UCSD-AML1 (cell line): ENCODE measurements at regions not wholly inside any gene's neighbourhood (a gene's known extent, or its start where the extent isn't known, plus 50 kb on each side); places are given as distances from the start of the nearest gene placed in this dataset.
"Not testable (repeated sequence)": the region's sequence is repeated elsewhere in the genome, so short reads cannot be mapped to it uniquely, and the experiment has no call there.

Experiments used
- DNase-seq: peaks from one replicate; lab custom pipeline; 2025; ENCODE audit not compliant: unreplicated experiment; lab: John Stamatoyannopoulos, UW

- no peak for DNase-seq
These were observed 305.7 kb upstream of the ATP11B start for GRCh38 chr3:182487611-182488010.

GRCh38 chr3:182490596-182491491 lies 302.5 kb upstream of the ATP11B start:
- no peak for DNase-seq

DNA sequence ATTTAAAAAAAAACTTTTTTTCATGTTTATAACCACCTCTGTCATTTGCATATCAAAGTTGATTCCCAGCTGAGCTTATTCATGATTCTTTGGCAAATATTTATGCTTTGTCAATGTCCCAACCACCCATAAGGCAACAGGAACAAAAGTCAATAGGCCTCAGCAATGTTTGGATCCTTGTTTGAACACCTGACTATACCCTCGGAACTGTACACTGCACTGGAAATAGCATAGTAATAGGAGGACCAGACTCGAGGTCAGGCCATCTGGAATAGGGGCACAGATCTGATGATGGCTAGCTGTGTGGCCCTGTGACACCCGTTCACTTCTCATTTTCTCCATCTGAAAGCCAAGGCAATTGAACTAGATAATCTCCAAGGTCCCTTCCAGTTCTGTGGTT lies 301.7 kb upstream of the ATP11B start:
- no peak for DNase-seq

DNA sequence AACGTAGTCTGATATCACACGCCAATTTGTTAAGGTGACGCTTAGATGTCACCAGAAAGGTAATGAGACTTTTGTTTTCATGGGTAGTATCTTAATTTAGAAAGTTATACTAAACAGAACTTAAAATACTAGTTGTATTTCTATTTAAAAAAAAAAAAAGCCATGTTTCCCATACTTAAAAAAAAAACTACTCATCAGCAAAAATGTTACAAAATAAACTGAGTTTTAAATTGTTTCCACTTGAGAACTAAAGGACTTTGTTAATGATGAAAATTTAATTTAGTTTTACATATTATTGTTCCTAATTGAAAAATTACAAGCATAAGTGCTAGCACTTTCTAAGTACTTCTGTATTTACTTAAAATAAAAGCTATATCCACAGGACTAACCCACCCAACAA lies 300.8 kb upstream of the ATP11B start:
- no peak for DNase-seq

GRCh38 chr3:182500289-182500688 lies 293.0 kb upstream of the ATP11B start:
- DNase-seq, result no peak

DNA sequence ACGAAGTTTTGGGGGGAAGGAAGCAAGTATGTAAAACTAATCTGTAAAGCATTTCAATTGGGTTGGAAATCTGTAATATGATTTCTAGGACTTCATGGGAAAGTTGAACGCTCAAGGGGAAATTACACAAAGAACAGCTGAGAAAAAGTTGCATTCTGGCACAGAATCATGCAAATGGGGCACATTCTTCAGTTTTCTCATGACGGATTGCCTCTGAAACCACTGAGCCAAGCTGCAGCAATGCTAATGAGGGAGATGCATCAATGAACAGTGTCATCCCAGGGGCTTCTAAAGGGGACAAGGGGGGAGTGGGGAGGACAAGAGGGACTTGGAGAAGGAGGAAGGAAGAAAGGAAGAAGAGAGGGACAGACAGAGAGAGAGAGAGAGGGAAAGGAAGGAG lies 291.4 kb upstream of the ATP11B start:
- no peak for DNase-seq

DNA sequence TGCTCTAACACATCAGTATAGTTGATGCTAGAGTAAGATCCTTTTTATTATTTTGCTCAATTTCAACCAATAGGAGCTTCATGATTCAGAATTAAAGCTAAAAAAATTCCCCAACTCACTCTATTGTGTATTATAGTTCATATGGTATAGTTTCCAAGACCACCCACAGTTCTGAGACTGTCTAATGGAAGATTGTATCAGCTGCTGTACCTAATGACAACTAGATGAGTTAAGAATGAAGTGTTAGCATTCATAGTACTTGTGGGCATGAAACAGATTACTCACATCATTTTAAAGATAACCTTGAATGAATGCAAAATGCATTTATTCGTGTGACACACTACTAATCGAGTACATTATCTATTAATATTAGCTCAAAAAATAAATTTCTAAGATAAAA lies 289.9 kb upstream of the ATP11B start:
- no peak for DNase-seq

DNA sequence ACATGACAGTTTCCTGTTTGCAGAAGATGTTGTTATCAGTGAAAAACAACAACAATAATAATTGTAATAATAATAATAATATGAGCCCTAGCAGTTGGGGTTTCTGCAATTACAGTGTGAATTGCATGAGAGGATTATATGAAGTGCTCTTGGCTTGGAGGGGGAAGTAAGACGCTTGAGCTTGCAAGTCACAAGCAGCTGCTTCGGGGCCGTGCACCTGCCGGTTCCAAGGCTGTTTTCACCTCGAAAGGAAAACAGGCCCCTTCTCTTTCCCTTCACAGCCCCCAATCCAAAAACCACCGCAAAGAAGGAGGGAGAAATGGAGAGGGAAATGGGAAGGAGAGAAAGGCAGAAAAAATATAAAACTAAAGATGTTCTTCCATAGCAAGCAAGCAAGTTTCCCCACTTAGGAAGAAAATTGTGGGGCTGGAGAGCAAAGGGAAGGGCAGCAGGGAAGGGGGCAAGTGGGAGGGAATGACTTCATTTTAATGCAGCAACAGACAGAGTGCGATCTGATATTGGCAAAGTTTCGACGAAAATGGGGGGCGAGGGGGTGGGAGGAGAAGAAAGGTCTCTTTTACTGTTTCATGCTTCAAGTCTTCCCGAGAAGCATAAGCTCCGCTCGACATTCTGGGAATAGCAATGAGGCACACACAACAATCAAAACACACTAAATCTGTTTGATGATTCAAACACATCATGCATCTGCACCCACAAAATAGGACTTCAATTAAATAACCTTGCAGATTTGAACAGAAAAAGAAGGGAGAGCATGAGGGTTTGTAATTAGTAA lies 284.2 kb upstream of the ATP11B start:
- DNase-seq, result no peak

- no peak for DNase-seq
These were observed 283.4 kb upstream of the ATP11B start for GRCh38 chr3:182509844-182510460.

GRCh38 chr3:182514236-182514964 lies 278.9 kb upstream of the ATP11B start:
- no peak for DNase-seq

GRCh38 chr3:182516597-182517336 lies 276.5 kb upstream of the ATP11B start:
- DNase-seq, result no peak

DNA sequence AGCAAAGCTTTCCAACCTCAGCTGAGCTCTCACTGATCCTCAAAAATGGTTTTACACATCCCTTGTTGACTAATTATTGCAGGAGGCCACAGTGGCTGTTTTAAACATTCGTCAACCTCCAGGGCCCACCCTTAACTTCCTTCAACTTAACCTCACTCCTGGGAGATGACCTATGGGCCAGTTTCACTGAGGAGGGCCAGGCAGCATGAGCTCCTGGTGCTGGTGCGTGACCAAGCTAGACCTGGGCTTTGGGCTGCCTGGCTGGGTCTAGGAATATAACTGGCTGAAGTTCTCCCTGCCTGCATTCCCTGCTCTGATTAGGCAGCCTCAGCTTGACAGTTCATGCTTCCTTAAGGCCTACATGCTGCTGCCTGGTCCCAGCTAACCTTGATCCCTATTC lies 273.7 kb upstream of the ATP11B start:
- DNase-seq, result no peak

DNA sequence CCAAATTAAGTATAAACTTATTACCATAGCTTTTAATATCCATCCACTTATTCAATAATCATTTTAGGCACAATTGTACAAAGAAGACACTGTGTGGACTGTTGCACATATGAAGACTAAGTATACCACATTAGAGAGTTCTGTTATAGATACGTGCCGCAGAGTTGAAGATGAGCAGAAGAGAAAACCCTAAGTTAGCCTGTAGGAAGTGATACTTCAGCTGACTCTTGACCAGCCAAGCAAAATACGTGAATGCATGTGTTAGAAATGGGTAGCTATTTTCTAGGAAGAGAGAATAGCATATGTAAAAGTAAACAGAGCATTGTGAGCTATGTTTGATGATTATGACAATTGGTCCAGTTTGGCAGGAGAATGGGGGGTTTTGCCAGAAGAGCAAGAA lies 272.0 kb upstream of the ATP11B start:
- no peak for DNase-seq

- not testable (repeated sequence) for DNase-seq
These were observed 269.9 kb upstream of the ATP11B start for GRCh38 chr3:182523424-182523823.

DNA sequence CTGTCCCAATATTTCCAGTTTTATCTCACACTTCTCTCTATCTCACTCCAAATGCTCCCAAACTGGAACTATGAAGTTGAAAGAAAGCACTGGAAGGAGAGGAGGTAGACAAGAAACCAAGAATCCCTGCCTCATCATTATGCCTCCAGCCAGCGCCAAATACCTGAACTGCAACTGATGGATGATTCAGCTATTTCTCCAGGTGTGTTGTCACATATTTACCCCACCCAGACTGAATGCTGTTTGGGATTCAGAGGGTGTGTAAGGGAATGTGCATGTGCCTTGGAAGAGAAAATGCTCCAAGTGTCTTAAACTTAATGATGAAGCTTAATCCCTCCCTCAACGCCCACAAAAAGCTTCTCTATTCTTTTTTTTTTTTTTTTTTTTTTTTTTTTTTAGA lies 269.5 kb upstream of the ATP11B start:
- no peak for DNase-seq

GRCh38 chr3:182524711-182525401 lies 268.4 kb upstream of the ATP11B start:
- no peak for DNase-seq

DNA sequence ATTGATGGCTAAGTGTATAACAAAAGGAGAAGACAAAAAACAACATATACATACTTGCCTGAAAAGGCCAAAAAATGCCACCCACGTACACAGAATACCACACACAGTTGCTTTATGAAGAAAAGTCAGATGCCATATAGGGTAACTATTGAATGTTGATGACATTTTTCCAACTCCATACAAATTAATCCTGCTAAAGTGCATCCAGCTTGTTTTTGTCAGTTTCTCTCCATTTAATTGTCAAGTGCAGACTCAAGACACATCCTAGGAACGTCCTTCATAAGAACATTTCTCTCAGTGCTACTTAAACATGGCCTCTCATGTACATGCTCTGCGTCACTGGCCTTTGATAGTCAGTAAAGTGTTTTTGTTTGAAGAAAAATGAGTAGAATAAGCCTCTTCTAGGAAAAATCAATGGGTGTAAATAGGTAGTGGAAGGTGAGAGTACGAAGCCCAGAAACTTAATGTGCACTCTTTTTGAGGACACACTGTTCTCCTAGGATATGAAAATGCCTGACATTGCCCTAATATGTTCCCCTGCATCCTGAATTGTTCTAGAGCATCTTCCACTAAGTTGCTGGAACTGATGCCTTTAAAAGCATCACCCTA lies 267.4 kb upstream of the ATP11B start:
- no peak for DNase-seq

DNA sequence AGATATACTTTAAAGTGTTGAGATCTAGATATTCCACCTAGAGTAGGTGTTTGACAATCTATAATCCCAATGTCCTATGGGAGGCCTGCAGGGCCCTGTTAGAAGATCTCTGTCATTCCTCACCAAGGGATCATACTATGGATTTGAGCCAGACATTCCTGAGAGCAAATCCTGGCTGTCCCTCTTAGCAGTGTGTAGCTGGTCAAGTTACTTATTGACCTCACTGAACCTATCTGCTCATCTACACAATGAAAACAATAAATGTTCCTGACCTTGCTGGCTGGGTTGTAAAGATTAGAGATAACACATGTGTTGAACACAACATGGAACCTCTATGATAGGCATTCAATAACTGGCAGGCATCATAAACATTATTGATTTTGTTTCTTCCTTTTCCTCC lies 265.6 kb upstream of the ATP11B start:
- DNase-seq, result no peak

DNA sequence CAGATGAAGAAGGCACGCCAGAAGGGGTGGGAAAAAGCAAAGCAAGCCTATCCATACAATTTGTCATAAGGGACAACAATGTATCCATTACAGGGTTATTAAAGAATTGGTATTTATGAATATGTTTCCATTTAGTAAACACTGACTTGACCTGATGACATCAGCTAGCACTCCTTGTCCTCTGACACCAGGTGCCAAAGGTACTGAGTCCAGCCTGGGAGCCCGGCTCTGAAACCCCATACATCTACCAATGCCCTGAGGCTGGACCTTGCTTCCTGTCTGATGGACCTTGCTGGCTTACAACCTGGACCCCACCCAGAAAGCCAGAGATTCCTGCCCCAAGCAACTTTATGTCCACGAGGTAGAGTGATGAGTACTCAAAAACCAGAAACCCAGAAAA lies 263.0 kb upstream of the ATP11B start:
- DNase-seq, result no peak
